Activated T-helper 2 cell treated with anti-CD3 and anti-CD28 coated beads, Interferon-gamma antibody, Interleukin-2, Interleukin-4, amounts not matched to agents 10 μg/mL and 5 μg/mL and 100 μg/mL, durations not matched to agents 14 hours and 24 hours and 36 hours (primary cell): ENCODE measurements at regions not wholly inside any gene's neighbourhood (a gene's known extent, or its start where the extent isn't known, plus 50 kb on each side); places are given as distances from the start of the nearest gene placed in this dataset.
"Not testable (repeated sequence)": the region's sequence is repeated elsewhere in the genome, so short reads cannot be mapped to it uniquely, and the experiment has no call there.

Experiments used
- DNase-seq: peaks from one replicate; pipeline ENCODE4 v3.0.0; 2021; ENCODE audit warnings: low spot score
- H3K27ac Mint-ChIP-seq: one replicate; pipeline ENCODE4 v1.8.0; 2021; ENCODE audit warnings: mixed read lengths
- H3K27me3 Mint-ChIP-seq: one replicate; pipeline ENCODE4 v1.8.0; 2021; ENCODE audit warnings: low read depth, mixed read lengths
- H3K36me3 Mint-ChIP-seq: one replicate; pipeline ENCODE4 v1.8.0; 2021; ENCODE audit warnings: low read depth, mixed read lengths
- H3K4me1 Mint-ChIP-seq: one replicate; pipeline ENCODE4 v1.8.0; 2021; ENCODE audit warnings: low read depth, mixed read lengths
- H3K4me3 Mint-ChIP-seq: one replicate; pipeline ENCODE4 v1.8.0; 2021; ENCODE audit warnings: low read depth, mild to moderate bottlenecking, moderate library complexity, mixed read lengths
- H3K9me3 Mint-ChIP-seq: one replicate; pipeline ENCODE4 v1.8.0; 2021; ENCODE audit warnings: mixed read lengths
- intact Hi-C: fragments of 100-400 bp; cut with micrococcal nuclease; formaldehyde crosslinking; loops from one replicate; pipeline ENCODE4 v1.15.1; 2023

GRCh38 chr4:133372699-133373098 lies 223.6 kb downstream of the PCDH10 start:
- no peak overlapping the region for H3K27ac Mint-ChIP-seq
- no peaks in the 10 kb centered on the region for H3K4me1 Mint-ChIP-seq
- intact Hi-C loops = no loop called here
- no peak overlapping the region for H3K4me3 Mint-ChIP-seq
- no peak for DNase-seq
- no peaks in the 10 kb centered on the region for H3K36me3 Mint-ChIP-seq
- no peaks in the 10 kb centered on the region for H3K27me3 Mint-ChIP-seq
- peaks cover 13% of the 10 kb centered on the region for H3K9me3 Mint-ChIP-seq

DNA sequence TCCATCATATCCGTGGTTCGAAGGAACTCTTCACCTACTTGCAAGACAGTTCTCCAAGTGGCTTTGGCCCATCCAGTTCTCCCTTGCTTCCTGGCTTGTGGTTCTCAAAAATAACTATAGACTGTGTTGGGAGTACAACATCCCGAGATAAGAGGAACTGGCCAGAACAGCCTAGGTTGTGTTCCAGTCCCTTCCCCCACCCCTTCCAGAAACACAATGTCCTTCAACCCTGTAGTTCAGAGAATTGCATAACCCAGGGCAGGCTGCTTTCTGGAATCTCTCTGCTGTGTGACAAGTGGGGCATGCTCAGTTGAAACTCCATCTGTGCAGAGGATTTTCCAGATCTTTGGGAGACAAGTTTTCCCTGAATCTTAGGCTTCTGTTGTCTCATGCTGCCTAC lies 206.5 kb downstream of the PCDH10 start:
- intact Hi-C loops = no loop called here
- no peak for DNase-seq
- no peak overlapping the region for H3K4me3 Mint-ChIP-seq
- H3K36me3 Mint-ChIP-seq = no peaks in the 10 kb centered on the region
- no peaks in the 10 kb centered on the region for H3K27me3 Mint-ChIP-seq
- H3K9me3 Mint-ChIP-seq = peaks cover 20% of the 10 kb centered on the region
- no peaks in the 10 kb centered on the region for H3K4me1 Mint-ChIP-seq
- no peak overlapping the region for H3K27ac Mint-ChIP-seq

DNA sequence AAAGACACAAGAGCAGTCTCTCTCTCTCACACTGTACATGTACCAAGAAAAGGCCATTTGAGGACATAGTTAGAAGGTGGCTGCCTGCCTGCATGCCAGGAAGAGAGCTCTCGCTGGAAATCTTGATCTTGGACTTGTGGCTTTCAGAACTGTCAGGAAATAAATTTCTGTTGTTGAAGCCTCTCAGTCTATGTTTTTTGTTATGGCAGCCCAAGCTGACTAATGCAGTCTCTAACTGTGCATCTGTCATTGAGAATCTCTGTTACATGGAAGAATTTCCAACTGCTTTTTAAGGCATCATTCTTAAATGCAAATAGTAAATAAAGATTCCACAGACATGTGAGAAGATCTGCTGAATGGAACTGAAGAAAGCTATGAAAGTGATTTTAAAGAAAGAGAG lies 198.3 kb downstream of the PCDH10 start:
- no peak overlapping the region for H3K27ac Mint-ChIP-seq
- no peaks in the 10 kb centered on the region for H3K4me1 Mint-ChIP-seq
- intact Hi-C loops = no loop called here
- DNase-seq = no peak
- peaks cover 9% of the 10 kb centered on the region for H3K9me3 Mint-ChIP-seq
- H3K4me3 Mint-ChIP-seq = no peak overlapping the region
- H3K36me3 Mint-ChIP-seq = no peaks in the 10 kb centered on the region
- no peaks in the 10 kb centered on the region for H3K27me3 Mint-ChIP-seq

DNA sequence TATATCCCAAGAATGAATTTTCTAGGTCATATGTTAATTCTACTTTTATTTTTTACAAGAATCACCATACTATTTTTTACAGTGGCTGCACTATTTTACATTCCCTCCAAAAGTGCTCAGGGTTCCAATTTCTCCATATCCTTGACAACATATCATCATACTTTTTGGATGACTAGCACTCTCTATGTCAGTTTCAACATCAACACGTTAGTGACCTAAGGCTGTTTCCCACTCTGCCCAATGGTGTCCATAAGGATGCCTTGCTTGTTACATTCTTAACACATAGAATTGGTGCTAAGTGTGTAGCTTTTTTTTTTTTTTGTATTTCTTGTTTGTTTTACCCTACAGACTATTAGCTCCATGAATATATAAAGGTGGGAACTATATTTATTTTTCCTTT lies 175.4 kb downstream of the PCDH10 start:
- no peak overlapping the region for H3K27ac Mint-ChIP-seq
- H3K4me1 Mint-ChIP-seq = no peaks in the 10 kb centered on the region
- H3K36me3 Mint-ChIP-seq = no peaks in the 10 kb centered on the region
- intact Hi-C loops = no loop called here
- H3K4me3 Mint-ChIP-seq = no peak overlapping the region
- H3K9me3 Mint-ChIP-seq = no peaks in the 10 kb centered on the region
- no peak for DNase-seq
- H3K27me3 Mint-ChIP-seq = no peaks in the 10 kb centered on the region

DNA sequence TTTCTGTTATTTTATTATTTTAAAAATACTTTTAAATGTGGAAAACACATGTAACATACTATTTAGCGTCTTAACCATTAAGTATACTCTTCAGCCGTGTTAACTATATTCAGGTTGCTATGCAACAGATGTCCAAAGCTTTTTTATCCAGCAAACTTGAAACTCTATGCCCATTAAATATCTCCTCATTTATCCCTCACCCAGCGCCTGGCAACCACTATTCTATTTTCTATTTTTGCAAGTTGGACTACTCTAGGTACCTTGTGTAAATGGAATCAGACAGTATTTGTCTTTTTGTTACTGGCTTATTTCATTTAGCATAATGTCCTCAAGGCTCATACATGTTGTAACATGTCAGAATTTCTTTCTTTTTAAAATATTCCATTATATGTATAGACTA lies 174.6 kb downstream of the PCDH10 start:
- no peaks in the 10 kb centered on the region for H3K27me3 Mint-ChIP-seq
- intact Hi-C loops = no loop called here
- H3K27ac Mint-ChIP-seq = no peak overlapping the region
- H3K4me1 Mint-ChIP-seq = no peaks in the 10 kb centered on the region
- DNase-seq = no peak
- H3K36me3 Mint-ChIP-seq = no peaks in the 10 kb centered on the region
- no peak overlapping the region for H3K4me3 Mint-ChIP-seq
- no peaks in the 10 kb centered on the region for H3K9me3 Mint-ChIP-seq

DNA sequence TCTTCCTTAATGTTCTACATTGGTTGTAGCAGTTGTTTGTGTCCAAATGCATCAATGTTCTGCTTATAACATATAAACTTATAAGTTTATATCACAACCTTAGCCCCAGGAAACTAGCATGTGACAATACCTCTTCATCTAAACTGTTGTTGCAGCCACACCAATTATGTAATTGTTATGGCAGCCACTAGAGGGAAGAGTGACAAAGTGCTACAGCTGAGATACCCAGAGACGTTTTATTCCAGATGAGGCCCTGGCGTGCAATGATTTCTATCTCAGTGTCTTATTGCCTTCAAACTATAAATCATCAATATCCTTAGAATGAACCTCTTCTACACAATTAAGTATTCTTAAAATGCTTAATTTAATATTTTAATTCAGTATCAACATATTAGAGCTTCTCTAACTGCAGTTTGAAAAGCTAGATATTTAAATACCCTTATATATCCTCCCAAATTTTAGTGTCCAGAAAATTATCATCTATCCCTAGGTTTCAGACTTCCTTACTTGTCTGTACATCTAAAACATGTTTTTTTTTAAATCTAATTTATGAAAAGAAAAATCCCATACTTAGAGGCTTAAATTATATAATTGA lies 171.6 kb downstream of the PCDH10 start:
- intact Hi-C loops = no loop called here
- no peaks in the 10 kb centered on the region for H3K27me3 Mint-ChIP-seq
- DNase-seq = no peak
- H3K4me1 Mint-ChIP-seq = no peaks in the 10 kb centered on the region
- H3K27ac Mint-ChIP-seq = no peak overlapping the region
- no peaks in the 10 kb centered on the region for H3K36me3 Mint-ChIP-seq
- no peaks in the 10 kb centered on the region for H3K9me3 Mint-ChIP-seq
- no peak overlapping the region for H3K4me3 Mint-ChIP-seq

- H3K27me3 Mint-ChIP-seq = no peaks in the 10 kb centered on the region
- H3K27ac Mint-ChIP-seq = no peak overlapping the region
- intact Hi-C loops = no loop called here
Observed at GRCh38 chr4:133316909-133317308, 167.8 kb downstream of the PCDH10 start.

GRCh38 chr4:133314991-133315390 lies 165.9 kb downstream of the PCDH10 start:
- DNase-seq = no peak
- Mint-ChIP-seq H3K36me3 (no peaks in the 10 kb centered on the region), H3K27me3 (no peaks in the 10 kb centered on the region), H3K9me3 (peaks cover 4% of the 10 kb centered on the region), H3K4me1 (no peaks in the 10 kb centered on the region), H3K4me3 (no peak overlapping the region), H3K27ac (no peak overlapping the region)
- intact Hi-C loops = no loop called here

More at GRCh38 chr4:133316909-133317308, 167.8 kb downstream of the PCDH10 start:
- Mint-ChIP-seq H3K36me3 (no peaks in the 10 kb centered on the region), H3K4me3 (no peak overlapping the region), H3K9me3 (no peaks in the 10 kb centered on the region), H3K4me1 (no peaks in the 10 kb centered on the region)
- no peak for DNase-seq

GRCh38 chr4:133287396-133287795 lies 138.3 kb downstream of the PCDH10 start:
- Mint-ChIP-seq H3K36me3 (no peaks in the 10 kb centered on the region), H3K27me3 (no peaks in the 10 kb centered on the region), H3K27ac (no peak overlapping the region), H3K9me3 (no peaks in the 10 kb centered on the region), H3K4me1 (no peaks in the 10 kb centered on the region), H3K4me3 (no peak overlapping the region)
- DNase-seq = no peak
- intact Hi-C loops = no loop called here

DNA sequence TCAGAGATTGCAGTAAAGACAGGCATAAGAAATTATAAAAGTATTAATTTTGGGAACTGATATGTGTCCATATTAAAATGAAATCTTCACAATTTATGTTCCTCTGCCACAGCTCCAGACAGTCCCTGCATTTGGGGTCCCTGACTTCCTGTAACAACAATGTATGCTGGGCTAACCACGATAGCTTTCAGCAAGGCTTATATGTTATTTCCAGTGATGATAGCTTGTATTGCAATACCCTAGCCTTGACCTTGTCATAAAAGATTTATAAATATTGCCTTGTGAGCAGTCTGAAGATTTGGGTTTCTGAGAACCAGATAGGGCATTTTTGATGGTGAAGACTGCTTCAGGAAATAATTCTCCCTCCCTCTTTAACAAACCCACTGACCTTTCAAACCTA lies 129.5 kb downstream of the PCDH10 start:
- Mint-ChIP-seq H3K4me3 (no peak overlapping the region), H3K27me3 (no peaks in the 10 kb centered on the region), H3K36me3 (no peaks in the 10 kb centered on the region), H3K4me1 (no peaks in the 10 kb centered on the region), H3K27ac (no peak overlapping the region), H3K9me3 (peaks cover 4% of the 10 kb centered on the region)
- intact Hi-C loops = no loop called here
- no peak for DNase-seq

- DNase-seq, H3K9me3 Mint-ChIP-seq, H3K4me1 Mint-ChIP-seq, H3K27ac Mint-ChIP-seq, H3K36me3 Mint-ChIP-seq, H3K4me3 Mint-ChIP-seq, H3K27me3 Mint-ChIP-seq, intact Hi-C loops: not testable (repeated sequence)
Observed at GRCh38 chr4:133277940-133278339, 128.8 kb downstream of the PCDH10 start.

- no peak overlapping the region for H3K27ac Mint-ChIP-seq
- DNase-seq = no peak
- H3K27me3 Mint-ChIP-seq = no peaks in the 10 kb centered on the region
Observed at GRCh38 chr4:133275246-133275645, 126.2 kb downstream of the PCDH10 start.

GRCh38 chr4:133273401-133273800 lies 124.3 kb downstream of the PCDH10 start:
- no peaks in the 10 kb centered on the region for H3K27me3 Mint-ChIP-seq
- intact Hi-C loops = no loop called here
- no peak overlapping the region for H3K4me3 Mint-ChIP-seq
- H3K27ac Mint-ChIP-seq = no peak overlapping the region
- DNase-seq = no peak
- no peaks in the 10 kb centered on the region for H3K4me1 Mint-ChIP-seq
- peaks cover 4% of the 10 kb centered on the region for H3K9me3 Mint-ChIP-seq
- H3K36me3 Mint-ChIP-seq = no peaks in the 10 kb centered on the region

More at GRCh38 chr4:133275246-133275645, 126.2 kb downstream of the PCDH10 start:
- H3K4me1 Mint-ChIP-seq = no peaks in the 10 kb centered on the region
- intact Hi-C loops = no loop called here
- peaks cover 4% of the 10 kb centered on the region for H3K9me3 Mint-ChIP-seq
- no peaks in the 10 kb centered on the region for H3K36me3 Mint-ChIP-seq
- no peak overlapping the region for H3K4me3 Mint-ChIP-seq

DNA sequence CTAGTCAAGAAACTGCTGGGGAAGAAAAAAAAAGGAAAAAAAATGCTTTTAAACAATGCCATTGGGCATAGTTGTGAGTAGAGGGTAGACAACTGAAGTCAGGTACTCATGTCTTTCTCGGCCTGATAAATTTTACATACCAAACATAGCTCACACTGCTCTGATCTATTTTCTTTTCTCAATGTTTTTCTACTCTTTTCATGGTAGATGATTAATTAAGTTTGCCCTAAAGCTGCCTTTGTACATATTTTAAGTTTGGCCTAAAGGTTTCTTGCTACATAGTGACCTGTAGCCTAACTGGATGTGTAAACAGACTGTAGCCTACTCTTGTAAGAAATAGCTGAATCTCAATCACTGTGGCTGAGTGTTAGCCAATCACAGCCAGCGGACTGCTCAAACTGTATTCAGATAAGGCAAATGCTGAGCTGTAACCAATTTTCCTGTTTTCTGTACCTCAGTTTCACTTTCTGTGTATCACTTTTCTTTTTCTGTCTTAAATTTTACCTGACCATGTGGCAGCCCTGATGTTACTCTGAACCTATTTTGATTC lies 121.0 kb downstream of the PCDH10 start:
- Mint-ChIP-seq H3K27me3 (no peaks in the 10 kb centered on the region), H3K9me3 (no peaks in the 10 kb centered on the region), H3K27ac (no peak overlapping the region), H3K4me1 (no peaks in the 10 kb centered on the region), H3K4me3 (no peak overlapping the region), H3K36me3 (no peaks in the 10 kb centered on the region)
- no peak for DNase-seq
- intact Hi-C loops = no loop called here
